HEK293 (cell line): ENCODE measurements at regions not wholly inside any gene's neighbourhood (a gene's known extent, or its start where the extent isn't known, plus 50 kb on each side); places are given as distances from the start of the nearest gene placed in this dataset.

Source experiments
- CTCF ChIA-PET: fragments of 350-600 bp; formaldehyde crosslinking; extraction: SDS; loops from one replicate; lab custom pipeline; 2021; ENCODE audit warnings: antibody characterized with exemption; lab: Yijun Ruan, JAX
- POLR2A ChIA-PET: fragments of 300-600 bp; formaldehyde crosslinking; extraction: SDS; loops from one replicate; lab custom pipeline; 2020; ENCODE audit warnings: antibody characterized with exemption, inconsistent platforms; lab: Yijun Ruan, JAX
- H3K27ac ChIP-seq: fragments of 200-500 bp; sonication (Bioruptor generic); 2 replicates; pipeline ENCODE4 v1.5.1; 2014; ENCODE audit warnings: low read depth, low read length, control low read depth, inconsistent platforms; ENCODE audit errors: extremely low read depth
- H3K36me3 ChIP-seq, 2 experiments: fragments of 200-500 bp in 1 of 2; sonication (Bioruptor generic) in 1 of 2; 1 replicate in 1 of 2; 2 replicates in 1 of 2; pipeline ENCODE4 v1.5.1; 2014 to 2017; ENCODE audit warnings: inconsistent platforms in 2 of 2, low read length in 2 of 2; ENCODE audit not compliant: control insufficient read depth in 2 of 2, insufficient read depth in 1 of 2
- H3K4me1 ChIP-seq: fragments of 200-500 bp; sonication (Bioruptor generic); 2 replicates; pipeline ENCODE4 v1.5.1; 2014; ENCODE audit warnings: mild to moderate bottlenecking, low read length, inconsistent platforms; ENCODE audit not compliant: control insufficient read depth, insufficient read depth
- H3K4me3 ChIP-seq: 2 replicates; pipeline ENCODE4 v1.5.1; 2011; ENCODE audit warnings: low read depth, mild to moderate bottlenecking, control low read depth, low read length, moderate library complexity
- H3K9me3 ChIP-seq: fragments of 200-500 bp; sonication (Bioruptor generic); 2 replicates; pipeline ENCODE4 v1.5.1; 2014; ENCODE audit warnings: low read depth, low read length, inconsistent platforms; ENCODE audit not compliant: control insufficient read depth, insufficient read depth
- AEBP2 ChIP-seq: fragments of 450-650 bp; formaldehyde crosslinking; IDR thresholded peaks from 2 replicates; pipeline ENCODE4 v1.5.1; 2016; ENCODE audit warnings: missing biosample characterization, missing genetic modification characterization, borderline replicate concordance
- KLF10 ChIP-seq: fragments of 450-650 bp; IDR thresholded peaks from 2 replicates; pipeline ENCODE4 v1.5.1; 2018; ENCODE audit warnings: missing biosample characterization, mild to moderate bottlenecking, missing genetic modification characterization
- OVOL3 ChIP-seq: fragments of 450-650 bp; formaldehyde crosslinking; IDR thresholded peaks from 2 replicates; pipeline ENCODE4 v1.5.1; 2016; ENCODE audit warnings: missing biosample characterization, missing genetic modification characterization
- SP3 ChIP-seq: fragments of 450-650 bp; formaldehyde crosslinking; IDR thresholded peaks from 2 replicates; pipeline ENCODE4 v1.5.1; 2016; ENCODE audit warnings: missing biosample characterization, missing genetic modification characterization
- TSHZ1 ChIP-seq: fragments of 450-650 bp; formaldehyde crosslinking; IDR thresholded peaks from 2 replicates; pipeline ENCODE4 v1.5.1; 2016; ENCODE audit warnings: missing biosample characterization, missing genetic modification characterization, borderline replicate concordance
- ZBTB11 ChIP-seq: fragments of 450-650 bp; formaldehyde crosslinking; conservative IDR thresholded peaks from 2 replicates; pipeline ENCODE4 v1.5.1; 2016; ENCODE audit warnings: low read depth, missing biosample characterization, missing genetic modification characterization
- ZBTB6 ChIP-seq: fragments of 450-650 bp; formaldehyde crosslinking; IDR thresholded peaks from 2 replicates; pipeline ENCODE4 v1.5.1; 2017; ENCODE audit warnings: missing biosample characterization, missing genetic modification characterization
- ZNF19 ChIP-seq: fragments of 450-650 bp; formaldehyde crosslinking; IDR thresholded peaks from 2 replicates; pipeline ENCODE4; 2016; ENCODE audit warnings: missing biosample characterization, missing genetic modification characterization, low read depth
- ZNF354C ChIP-seq: fragments of 450-650 bp; formaldehyde crosslinking; IDR thresholded peaks from 2 replicates; pipeline ENCODE4 v1.5.1; 2016; ENCODE audit warnings: missing biosample characterization, missing genetic modification characterization, low read depth, borderline replicate concordance
- ZNF558 ChIP-seq: fragments of 450-650 bp; formaldehyde crosslinking; IDR thresholded peaks from 2 replicates; pipeline ENCODE4 v1.5.1; 2016; ENCODE audit warnings: missing biosample characterization, missing genetic modification characterization
- ZNF580 ChIP-seq: fragments of 450-650 bp; formaldehyde crosslinking; IDR thresholded peaks from 2 replicates; pipeline ENCODE4 v1.5.1; 2016; ENCODE audit warnings: missing biosample characterization, missing genetic modification characterization
- ZNF600 ChIP-seq: fragments of 450-650 bp; formaldehyde crosslinking; IDR thresholded peaks from 2 replicates; pipeline ENCODE4 v1.5.1; 2016; ENCODE audit warnings: missing biosample characterization, missing genetic modification characterization
- ZNF626 ChIP-seq: fragments of 450-650 bp; sonication (Bioruptor Pico); formaldehyde crosslinking; IDR thresholded peaks from 2 replicates; pipeline ENCODE4 v1.5.1; 2018; ENCODE audit warnings: missing biosample characterization, missing genetic modification characterization, inconsistent platforms
- ZNF768 ChIP-seq: fragments of 450-650 bp; formaldehyde crosslinking; IDR thresholded peaks from 2 replicates; pipeline ENCODE4 v1.5.1; 2018; ENCODE audit warnings: missing biosample characterization, mild to moderate bottlenecking, missing genetic modification characterization
- ZNF777 ChIP-seq: fragments of 450-650 bp; formaldehyde crosslinking; IDR thresholded peaks from 2 replicates; pipeline ENCODE4 v1.5.1; 2017; ENCODE audit warnings: missing biosample characterization, missing genetic modification characterization, borderline replicate concordance

- TF ChIP-seq TSHZ1 (tag by site-specific recombination) (no peak), ZNF19 (no peak), ZBTB6 (tag by site-specific recombination) (no peak), ZNF626 (tag by site-specific recombination) (no peak), AEBP2 (tag by site-specific recombination) (no peak), ZNF354C (tag by site-specific recombination) (no peak), ZNF558 (tag by site-specific recombination) (no peak), SP3 (tag by site-specific recombination) (no peak)
Observed at GRCh38 chr5:107771926-107772325, 101.2 kb upstream of the EFNA5 start (continued).

- ChIA-PET CTCF (no interaction called here), POLR2A (no interaction called here)
- H3K27ac ChIP-seq: no peak overlapping the region
- no peaks in the 10 kb centered on the region for H3K36me3 ChIP-seq
- no peak overlapping the region for H3K4me3 ChIP-seq
- TF ChIP-seq ZNF777 (tag by site-specific recombination) (no peak), ZNF768 (no peak), ZNF580 (tag by site-specific recombination) (no peak), OVOL3 (tag by site-specific recombination) (no peak), ZNF600 (no peak)
- no peaks in the 10 kb centered on the region for H3K9me3 ChIP-seq
- no peaks in the 10 kb centered on the region; the same call in 1 of the 2 replicates for H3K4me1 ChIP-seq
Observed at GRCh38 chr5:107770051-107770450, 99.3 kb upstream of the EFNA5 start.

- Histone ChIP-seq H3K4me3 (no peak overlapping the region), H3K4me1 (no peaks in the 10 kb centered on the region; the same call in 1 of the 2 replicates), H3K36me3 (no peaks in the 10 kb centered on the region), H3K9me3 (no peaks in the 10 kb centered on the region), H3K27ac (no peak overlapping the region)
- ChIA-PET POLR2A (no interaction called here), CTCF (no interaction called here)
- TF ChIP-seq KLF10: no peak
- TF ChIP-seq ZBTB11: no peak
Observed at GRCh38 chr5:107769519-107769918, 98.8 kb upstream of the EFNA5 start.
